ENCODE measurements at regions not wholly inside any gene's neighbourhood (a gene's known extent, or its start where the extent isn't known, plus 50 kb on each side); places are given as distances from the start of the nearest gene placed in this dataset.

DNA sequence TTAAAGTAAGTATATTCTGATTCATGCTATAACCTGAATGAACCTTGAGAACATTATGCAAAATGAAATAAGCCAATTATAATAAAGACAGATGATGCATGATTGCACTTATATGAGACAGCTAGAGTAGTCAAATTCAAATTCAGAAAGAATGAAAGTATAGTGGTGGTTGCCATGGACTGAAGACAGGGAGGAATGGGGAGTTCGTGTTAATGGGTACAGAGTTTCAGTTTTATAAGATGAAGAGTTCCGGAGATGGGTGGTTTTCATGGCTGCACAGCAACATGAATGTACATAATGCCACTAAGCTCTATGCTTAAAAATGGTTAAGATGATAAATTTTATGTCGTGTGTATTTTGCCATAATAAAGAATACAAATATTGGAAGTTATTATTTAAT is 751.2 kb downstream of the TSN start:
- TF ChIP-seq, protein P1, sequence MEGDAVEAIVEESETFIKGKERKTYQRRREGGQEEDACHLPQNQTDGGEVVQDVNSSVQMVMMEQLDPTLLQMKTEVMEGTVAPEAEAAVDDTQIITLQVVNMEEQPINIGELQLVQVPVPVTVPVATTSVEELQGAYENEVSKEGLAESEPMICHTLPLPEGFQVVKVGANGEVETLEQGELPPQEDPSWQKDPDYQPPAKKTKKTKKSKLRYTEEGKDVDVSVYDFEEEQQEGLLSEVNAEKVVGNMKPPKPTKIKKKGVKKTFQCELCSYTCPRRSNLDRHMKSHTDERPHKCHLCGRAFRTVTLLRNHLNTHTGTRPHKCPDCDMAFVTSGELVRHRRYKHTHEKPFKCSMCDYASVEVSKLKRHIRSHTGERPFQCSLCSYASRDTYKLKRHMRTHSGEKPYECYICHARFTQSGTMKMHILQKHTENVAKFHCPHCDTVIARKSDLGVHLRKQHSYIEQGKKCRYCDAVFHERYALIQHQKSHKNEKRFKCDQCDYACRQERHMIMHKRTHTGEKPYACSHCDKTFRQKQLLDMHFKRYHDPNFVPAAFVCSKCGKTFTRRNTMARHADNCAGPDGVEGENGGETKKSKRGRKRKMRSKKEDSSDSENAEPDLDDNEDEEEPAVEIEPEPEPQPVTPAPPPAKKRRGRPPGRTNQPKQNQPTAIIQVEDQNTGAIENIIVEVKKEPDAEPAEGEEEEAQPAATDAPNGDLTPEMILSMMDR (IDR thresholded peaks at IDR 0.05) = no peak
- no peak for TF ChIP-seq POLR2A (IDR thresholded peaks at IDR 0.05)

Measured in body of pancreas (tissue), 4 donors.